CD14-positive monocyte (primary cell): ENCODE measurements at regions not wholly inside any gene's neighbourhood (a gene's known extent, or its start where the extent isn't known, plus 50 kb on each side); places are given as distances from the start of the nearest gene placed in this dataset.

Experiments used
- DNase-seq, 3 donors: peaks; one replicate each; pipeline ENCODE4 v3.0.0-alpha.2; 2011 to 2022
- H2AFZ ChIP-seq: 2 replicates; pipeline ENCODE4 v1.6.0; 2012; ENCODE audit warnings: mild to moderate bottlenecking, low read depth, low read length, inconsistent platforms; ENCODE audit not compliant: insufficient read depth, poor library complexity, severe bottlenecking
- H3K27ac ChIP-seq, 2 donors: 1 replicate in 1 of 2; 2 replicates in 1 of 2; pipeline ENCODE4 v1.5.1; 2012 to 2013; ENCODE audit warnings: low read length in 2 of 2, control low read depth in 1 of 2, inconsistent platforms in 1 of 2, low read depth in 1 of 2, mild to moderate bottlenecking in 1 of 2
- H3K27me3 ChIP-seq, 2 donors: one replicate each; pipeline versions ENCODE4 v1.6.0 to v1.6.1; 2011 to 2013; ENCODE audit warnings: low read length in 2 of 2; ENCODE audit not compliant: control insufficient read depth in 2 of 2, insufficient read depth in 2 of 2
- H3K36me3 ChIP-seq, 2 donors: replicated peaks in 1 of 2; 1 replicate in 1 of 2; 2 replicates in 1 of 2; pipeline versions ENCODE4 v1.5.1 to v1.6.1; 2012 to 2013; ENCODE audit warnings: low read length in 2 of 2, control low read depth in 1 of 2, inconsistent platforms in 1 of 2, mild to moderate bottlenecking in 1 of 2; ENCODE audit not compliant: insufficient read depth in 2 of 2, control insufficient read depth in 1 of 2
- H3K4me1 ChIP-seq, 2 donors: 1 replicate in 1 of 2; 2 replicates in 1 of 2; pipeline versions ENCODE4 v1.5.1 to v1.6.1; 2012 to 2013; ENCODE audit warnings: low read length in 2 of 2, control low read depth in 1 of 2, inconsistent platforms in 1 of 2, mild to moderate bottlenecking in 1 of 2, moderate library complexity in 1 of 2; ENCODE audit not compliant: insufficient read depth in 2 of 2, control insufficient read depth in 1 of 2
- H3K4me2 ChIP-seq: replicated peaks from 2 replicates; pipeline ENCODE3; 2012; ENCODE audit warnings: low read length, moderate library complexity, mild to moderate bottlenecking; ENCODE audit not compliant: poor library complexity, severe bottlenecking; ENCODE audit errors: extremely low read depth
- H3K4me3 ChIP-seq, 3 experiments: fragments of 200-600 bp in 1 of 3; sonication (generic) in 1 of 3; replicated peaks in 1 of 3; 1 replicate in 2 of 3; 2 replicates in 1 of 3; pipeline ENCODE4 v1.5.1; 2011 to 2013; ENCODE audit warnings: low read length in 3 of 3, mild to moderate bottlenecking in 3 of 3, control low read depth in 2 of 3, low read depth in 2 of 3, inconsistent platforms in 1 of 3, moderate library complexity in 1 of 3
- H3K79me2 ChIP-seq: 2 replicates; pipeline ENCODE4 v1.6.0; 2012; ENCODE audit warnings: mild to moderate bottlenecking, control low read depth, inconsistent platforms, low read length, moderate library complexity; ENCODE audit not compliant: insufficient read depth
- H3K9ac ChIP-seq: 2 replicates; pipeline ENCODE4 v1.6.0; 2017; ENCODE audit warnings: low read length, mild to moderate bottlenecking; ENCODE audit not compliant: insufficient read depth, poor library complexity, severe bottlenecking
- H3K9me3 ChIP-seq, 2 donors: replicated peaks in 1 of 2; 1 replicate in 1 of 2; 2 replicates in 1 of 2; pipeline versions ENCODE4 v1.5.1 to v1.6.1; 2012 to 2013; ENCODE audit warnings: low read length in 2 of 2, control low read depth in 1 of 2; ENCODE audit not compliant: control insufficient read depth in 1 of 2, insufficient read depth in 1 of 2
- H4K20me1 ChIP-seq: 2 replicates; pipeline ENCODE4 v1.6.0; 2012; ENCODE audit warnings: mild to moderate bottlenecking, low read length, control low read depth, moderate library complexity; ENCODE audit not compliant: insufficient read depth
- H3K27ac Mint-ChIP-seq, 7 donors: one replicate each; pipeline ENCODE4 v1.8.0; 2020; ENCODE audit warnings: mild to moderate bottlenecking in 7 of 7, mixed read lengths in 7 of 7, moderate library complexity in 6 of 7, inconsistent platforms in 2 of 7
- H3K27me3 Mint-ChIP-seq, 3 donors: one replicate each; pipeline ENCODE4 v1.8.0; 2021 to 2022; ENCODE audit warnings: low read depth in 3 of 3, mild to moderate bottlenecking in 3 of 3, mixed read lengths in 3 of 3, moderate library complexity in 3 of 3, inconsistent platforms in 1 of 3
- H3K36me3 Mint-ChIP-seq, 2 donors: one replicate each; pipeline ENCODE4 v1.8.0; 2020; ENCODE audit warnings: mixed read lengths in 2 of 2, inconsistent platforms in 1 of 2, mild to moderate bottlenecking in 1 of 2
- H3K4me1 Mint-ChIP-seq: one replicate; pipeline ENCODE4 v1.8.0; 2020; ENCODE audit warnings: mild to moderate bottlenecking, mixed read lengths
- H3K4me3 Mint-ChIP-seq, 2 donors: one replicate each; pipeline ENCODE4 v1.8.0; 2020; ENCODE audit warnings: mild to moderate bottlenecking in 2 of 2, mixed read lengths in 2 of 2, moderate library complexity in 1 of 2
- H3K9me3 Mint-ChIP-seq, 7 donors: one replicate each; pipeline ENCODE4 v1.8.0; 2020 to 2022; ENCODE audit warnings: mixed read lengths in 7 of 7, mild to moderate bottlenecking in 6 of 7, moderate library complexity in 6 of 7, inconsistent platforms in 2 of 7
- CTCF ChIP-seq: fragments of 200-600 bp; IDR thresholded peaks from one replicate; pipeline ENCODE4 v1.8.0; 2022; ENCODE audit warnings: antibody characterized with exemption, mild to moderate bottlenecking
- WGBS: methylation state at CpG from one replicate; pipeline ENCODE4 v1.1.5; 2013; ENCODE audit warnings: missing lambda C conversion rate; ENCODE audit not compliant: insufficient coverage; 5-methylcytosine and 5-hydroxymethylcytosine counted together
- intact Hi-C, 2 donors: fragments of 100-400 bp; cut with micrococcal nuclease; formaldehyde crosslinking; loops; one replicate each; pipeline versions ENCODE4 v1.15.0 to v1.15.1; 2023

- DNase-seq = no peak
- peaks cover 0 to 3% (median 0%) of the 10 kb centered on the region in 7 donors for H3K9me3 Mint-ChIP-seq
- WGBS = 86% methylated on average over 2 of the region's 7 CpGs
- peaks cover 2 to 4% (median 2%) of the 10 kb centered on the region in 3 donors for H3K27me3 Mint-ChIP-seq
- H3K9ac ChIP-seq = no peak overlapping the region
- H3K4me2 ChIP-seq = no peak overlapping the region
- H3K4me1 ChIP-seq = no peaks in the 10 kb centered on the region
- H4K20me1 ChIP-seq = no peaks in the 10 kb centered on the region
- TF ChIP-seq CTCF = no peak
- intact Hi-C loops = no loop called here
- no peaks in the 10 kb centered on the region for H3K36me3 ChIP-seq
- no peaks in the 10 kb centered on the region for H3K27me3 ChIP-seq
- no peak overlapping the region for H3K27ac ChIP-seq
- H3K4me3 ChIP-seq = no peak overlapping the region
- H3K4me1 Mint-ChIP-seq = no peaks in the 10 kb centered on the region
- H3K4me3 Mint-ChIP-seq = no peak overlapping the region
- no peaks in the 10 kb centered on the region for H3K36me3 Mint-ChIP-seq
- H3K9me3 ChIP-seq = no peaks in the 10 kb centered on the region
- no peaks in the 10 kb centered on the region for H3K79me2 ChIP-seq
- no peak overlapping the region for H2AFZ ChIP-seq
- H3K27ac Mint-ChIP-seq = no peak overlapping the region
Measured at GRCh38 chr10:3692387-3692999, 92.5 kb downstream of the KLF6 start.

GRCh38 chr10:3691482-3691881, 93.5 kb downstream of the KLF6 start:
- H3K36me3 ChIP-seq = no peaks in the 10 kb centered on the region
- no peak overlapping the region for H3K4me2 ChIP-seq
- DNase-seq = no peak
- H3K27me3 ChIP-seq = no peaks in the 10 kb centered on the region
- H4K20me1 ChIP-seq = no peaks in the 10 kb centered on the region
- no peaks in the 10 kb centered on the region for H3K4me1 ChIP-seq
- H3K9ac ChIP-seq = no peak overlapping the region
- no peak overlapping the region for H3K4me3 ChIP-seq
- no peak for TF ChIP-seq CTCF
- no peaks in the 10 kb centered on the region for H3K79me2 ChIP-seq
- Mint-ChIP-seq H3K27me3 (peaks cover 2 to 4% (median 2%) of the 10 kb centered on the region in 3 donors), H3K4me3 (no peak overlapping the region), H3K27ac (no peak overlapping the region), H3K36me3 (no peaks in the 10 kb centered on the region), H3K4me1 (no peaks in the 10 kb centered on the region), H3K9me3 (peaks cover 0 to 3% (median 0%) of the 10 kb centered on the region in 7 donors)
- H3K9me3 ChIP-seq = no peaks in the 10 kb centered on the region
- 100% methylated on average over 5 of the region's 8 CpGs for WGBS
- intact Hi-C loops = no loop called here
- H3K27ac ChIP-seq = no peak overlapping the region
- no peak overlapping the region for H2AFZ ChIP-seq
